ENCODE measurements at regions not wholly inside any gene's neighbourhood (a gene's known extent, or its start where the extent isn't known, plus 50 kb on each side); places are given as distances from the start of the nearest gene placed in this dataset.

DNA sequence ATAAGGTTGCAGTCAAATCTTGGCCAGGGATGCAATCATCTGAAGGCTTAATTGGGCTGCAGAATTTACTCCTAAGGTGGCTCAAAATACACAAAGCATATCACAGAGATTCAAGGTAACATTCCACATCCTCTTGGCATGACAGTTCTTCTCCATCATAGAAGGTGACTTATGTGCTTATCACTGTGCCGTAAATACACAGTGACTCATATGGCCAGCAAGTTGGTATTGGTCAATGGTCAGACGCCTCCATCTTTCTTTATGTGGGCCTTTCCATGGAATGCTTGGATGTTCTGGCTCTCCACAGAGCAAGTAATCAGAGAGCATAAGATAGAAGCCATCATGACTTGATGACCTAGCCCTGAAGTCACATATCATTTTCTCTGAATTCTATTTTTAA, 168.8 kb upstream of the ST8SIA2 start:
- DNase-seq = no peak

GRCh38 chr15:92226020-92226612, 167.6 kb upstream of the ST8SIA2 start:
- peak; percentile 5 for DNase-seq

DNA sequence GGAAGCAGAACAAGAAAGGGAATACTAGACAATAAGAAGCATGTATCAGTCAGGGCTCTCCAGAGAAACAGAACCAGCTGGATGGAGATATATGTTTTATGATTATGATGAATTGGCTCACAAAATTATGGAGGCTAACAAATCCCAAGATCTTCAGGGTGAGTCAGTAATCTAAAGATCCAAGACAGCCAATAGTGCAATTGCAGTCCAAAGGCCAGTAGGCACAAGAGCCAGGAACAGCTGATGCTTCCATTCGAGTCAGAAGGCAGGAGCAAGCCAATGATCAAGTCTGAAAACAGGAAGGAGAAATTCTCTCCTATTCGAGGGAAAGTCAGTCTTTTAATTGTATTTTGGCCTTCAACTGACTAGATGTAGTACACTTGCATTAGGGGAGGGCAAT, 164.9 kb upstream of the ST8SIA2 start:
- DNase-seq = no peak

GRCh38 chr15:92231461-92231860, 162.2 kb upstream of the ST8SIA2 start:
- DNase-seq = no peak

GRCh38 chr15:92232317-92232716, 161.4 kb upstream of the ST8SIA2 start:
- no peak for DNase-seq

DNA sequence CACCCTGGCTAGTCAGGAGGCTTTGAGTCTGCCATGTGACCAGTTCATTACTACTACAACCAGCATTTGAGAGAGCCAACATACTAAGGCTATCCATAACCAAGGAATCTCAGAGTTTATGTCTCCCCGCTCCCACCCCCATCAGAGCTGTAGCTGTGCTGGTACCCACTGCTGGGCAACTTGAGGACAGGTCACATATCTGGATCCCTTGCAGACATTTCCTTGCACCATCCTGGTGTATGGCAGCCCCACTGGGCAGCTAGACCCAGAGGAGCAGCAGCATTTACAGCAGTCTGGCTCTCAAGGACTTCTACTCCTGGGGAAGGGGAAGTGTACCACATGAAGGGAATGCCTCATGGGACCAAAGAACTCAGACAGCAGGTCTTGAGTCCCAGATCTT, 160.8 kb upstream of the ST8SIA2 start:
- DNase-seq = no peak

- DNase-seq = no peak
These were observed 150.5 kb upstream of the ST8SIA2 start for GRCh38 chr15:92243227-92243626.

GRCh38 chr15:92244703-92245102, 149.0 kb upstream of the ST8SIA2 start:
- no peak for DNase-seq

DNA sequence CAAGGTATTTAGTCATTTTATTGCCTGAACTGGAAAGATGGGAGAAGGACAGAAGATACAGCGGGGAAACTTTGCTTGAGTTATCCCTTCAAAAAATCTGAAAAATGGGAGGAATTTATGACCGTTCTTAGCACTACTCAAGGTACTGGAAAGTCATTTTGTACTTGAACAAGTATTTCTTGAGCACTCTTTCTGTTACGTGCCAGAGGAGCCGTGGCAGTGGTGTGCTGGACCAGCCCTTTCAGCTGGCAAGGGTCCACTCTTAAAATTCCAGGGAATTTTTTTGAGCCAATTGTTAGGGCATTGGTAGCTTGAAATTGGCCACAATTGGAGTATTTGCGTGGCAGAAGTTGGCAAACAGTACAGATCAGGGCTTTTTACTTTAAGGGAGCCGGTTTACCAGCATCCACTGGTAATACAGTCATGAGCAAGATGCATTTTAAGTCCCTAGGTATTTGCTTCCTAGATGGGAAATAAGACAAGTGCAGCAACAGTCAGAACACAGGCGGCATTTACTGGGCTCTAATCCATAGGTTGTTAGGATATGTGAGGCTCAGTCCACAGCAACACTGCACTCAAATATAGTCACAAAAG, 145.9 kb upstream of the ST8SIA2 start:
- no peak for DNase-seq

GRCh38 chr15:92266796-92267685, 126.6 kb upstream of the ST8SIA2 start:
- DNase-seq = no peak

DNA sequence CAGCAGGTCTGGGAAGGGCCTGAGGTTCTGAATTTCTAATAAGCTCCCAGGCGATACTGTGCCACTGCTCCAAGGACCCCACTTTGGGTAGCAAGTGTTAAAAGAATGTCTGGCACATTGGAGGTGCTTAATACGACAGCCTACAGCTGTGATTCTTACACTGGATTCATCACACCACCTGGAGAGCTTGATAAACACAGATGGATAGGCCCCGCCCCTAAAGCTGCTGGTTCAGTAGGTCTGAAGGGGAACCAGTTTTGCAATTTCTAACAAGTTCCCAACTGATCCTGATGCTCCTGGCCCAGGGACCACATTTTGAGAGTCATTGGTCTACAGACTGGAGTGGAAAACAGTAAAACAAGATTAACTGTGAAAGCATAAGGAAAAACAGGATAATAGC, 124.8 kb upstream of the ST8SIA2 start:
- DNase-seq = no peak

DNA sequence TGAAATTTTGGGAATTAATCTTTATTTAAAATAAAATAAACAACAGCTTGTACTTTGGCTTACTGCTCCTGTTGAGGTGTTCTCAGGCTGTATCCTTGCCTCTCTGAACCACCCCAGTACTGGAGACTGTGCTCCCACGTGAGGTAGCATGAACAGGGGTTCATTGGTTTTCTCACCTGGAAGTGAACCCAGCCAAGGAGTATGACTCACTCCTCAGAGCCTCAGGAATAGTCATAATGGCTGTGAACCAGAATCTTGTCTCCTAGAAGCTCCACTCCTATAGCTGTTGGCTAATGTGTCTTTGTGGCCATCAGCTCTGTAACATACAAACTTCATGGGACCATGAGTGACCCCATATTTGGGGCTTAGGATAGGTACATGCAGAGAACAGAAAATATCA, 122.5 kb upstream of the ST8SIA2 start:
- DNase-seq = no peak

DNA sequence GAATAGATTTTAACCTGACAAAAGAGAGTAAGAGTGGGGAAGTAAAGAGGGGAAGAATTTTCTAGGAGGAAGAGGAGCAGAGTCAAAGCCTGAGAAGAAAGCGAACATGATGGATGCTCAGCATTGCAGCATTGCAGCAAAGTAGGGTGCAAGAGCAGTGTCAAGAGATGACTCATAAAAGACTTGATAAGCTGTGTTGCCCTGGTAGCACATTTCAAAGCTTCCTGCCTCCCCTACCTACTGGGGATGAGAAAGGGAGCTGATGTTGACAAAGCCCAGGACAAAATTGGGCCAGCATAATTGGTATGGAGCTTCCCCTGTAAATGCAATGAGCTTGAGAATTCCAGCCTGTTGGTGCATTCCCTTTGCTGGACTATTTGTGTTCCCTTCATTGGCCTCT, 121.6 kb upstream of the ST8SIA2 start:
- no peak for DNase-seq

GRCh38 chr15:92273286-92273685, 120.4 kb upstream of the ST8SIA2 start:
- no peak for DNase-seq

DNA sequence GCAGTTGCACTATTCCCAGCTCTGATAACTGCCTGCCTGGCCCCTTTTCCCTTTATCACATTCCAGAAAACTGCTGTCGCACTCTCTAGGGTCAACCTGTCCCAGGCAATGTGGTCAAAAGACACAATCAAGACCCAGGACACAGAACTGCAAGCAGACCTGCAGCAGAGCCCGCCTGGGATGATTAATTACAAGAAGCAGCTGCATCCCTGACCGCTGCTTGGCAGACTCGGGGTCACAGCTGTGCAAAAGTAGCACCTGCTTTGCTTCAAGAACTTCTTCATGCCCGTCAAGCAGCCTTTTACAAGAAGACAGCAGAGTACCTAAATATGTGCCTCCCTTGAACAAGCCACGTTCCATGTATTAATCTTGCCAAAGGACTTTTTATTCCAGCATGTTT, 120.0 kb upstream of the ST8SIA2 start:
- no peak for DNase-seq

- peak; percentile 35 for DNase-seq
These were observed 115.9 kb upstream of the ST8SIA2 start for GRCh38 chr15:92277776-92278175.

GRCh38 chr15:92283813-92284212, 109.9 kb upstream of the ST8SIA2 start:
- DNase-seq = no peak

DNA sequence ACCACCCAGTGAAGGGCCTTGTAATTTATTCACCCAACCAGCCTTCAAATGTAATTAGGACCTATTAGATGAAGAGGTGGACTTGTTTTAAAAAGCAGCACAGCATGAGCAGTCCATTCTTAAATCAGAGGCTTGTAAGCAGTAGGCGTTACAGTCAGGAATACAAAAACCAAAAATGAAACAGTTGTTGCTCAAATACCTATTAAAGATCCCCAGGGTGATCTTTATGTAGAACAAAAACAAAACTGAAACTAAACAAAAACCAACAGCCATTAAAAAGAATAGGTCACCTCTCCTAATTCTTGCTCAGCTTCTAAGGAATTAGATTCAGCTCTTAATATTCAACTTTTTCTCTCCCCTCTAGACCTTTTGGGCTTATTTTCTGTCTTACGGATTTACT, 104.9 kb upstream of the ST8SIA2 start:
- no peak for DNase-seq

DNA sequence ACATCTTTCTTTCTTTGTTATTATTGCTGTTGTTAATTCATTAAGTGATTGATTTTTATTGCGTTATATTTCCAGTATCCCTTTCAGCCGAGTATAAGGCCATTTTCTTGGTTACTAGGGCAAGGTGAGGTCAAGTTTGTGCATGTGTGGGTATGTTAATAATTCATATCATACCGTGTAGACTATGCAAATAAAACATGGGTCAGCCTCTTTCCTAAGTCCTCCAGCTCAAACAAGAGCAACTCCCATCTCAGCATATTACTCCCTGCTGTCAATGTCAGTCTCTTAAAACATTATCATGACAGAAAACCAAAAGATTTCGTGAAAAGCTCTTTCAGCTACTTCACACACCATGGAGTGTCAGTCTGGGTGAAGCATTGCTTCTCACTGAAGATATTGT, 103.9 kb upstream of the ST8SIA2 start:
- no peak for DNase-seq

- DNase-seq = no peak
These were observed 103.2 kb upstream of the ST8SIA2 start for GRCh38 chr15:92290359-92290992.

DNA sequence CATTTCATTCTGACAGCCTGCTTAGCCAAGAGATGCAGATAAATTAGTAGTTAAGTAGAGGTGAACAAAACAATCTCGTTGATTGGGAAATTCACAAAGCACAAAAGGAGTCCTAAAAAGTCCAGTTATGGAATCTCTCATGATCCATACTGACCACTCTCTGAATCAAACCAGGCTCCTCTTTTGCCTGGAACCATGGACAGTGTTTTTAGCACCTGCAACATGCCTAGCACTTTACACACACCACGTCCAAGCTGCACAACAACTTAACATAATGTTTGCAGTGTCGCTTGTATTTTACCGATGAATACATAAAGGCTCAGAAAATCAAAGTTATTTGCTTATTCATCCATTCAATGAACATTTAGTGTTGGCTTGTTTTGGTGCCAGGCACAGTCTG, 101.8 kb upstream of the ST8SIA2 start:
- no peak for DNase-seq

DNA sequence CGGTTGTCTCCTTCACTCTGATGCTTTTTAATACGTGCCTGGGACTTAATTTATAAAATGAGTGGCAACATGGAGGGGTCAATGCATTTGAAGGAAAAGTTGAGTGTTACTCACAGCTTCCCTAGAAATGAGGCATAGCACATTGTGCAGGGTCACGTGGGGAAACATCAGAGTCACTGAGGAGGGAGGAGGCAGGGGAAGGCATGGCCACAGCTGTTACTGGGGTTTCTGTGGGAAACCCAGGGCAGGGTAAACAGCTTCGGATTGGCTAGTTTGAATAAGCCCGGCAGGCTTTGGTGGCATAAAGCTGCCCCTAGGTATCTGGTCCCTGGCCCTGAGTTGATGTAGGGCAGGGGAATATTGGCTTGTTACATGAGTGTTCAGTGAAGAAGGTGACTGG, 98.9 kb upstream of the ST8SIA2 start:
- no peak for DNase-seq

DNA sequence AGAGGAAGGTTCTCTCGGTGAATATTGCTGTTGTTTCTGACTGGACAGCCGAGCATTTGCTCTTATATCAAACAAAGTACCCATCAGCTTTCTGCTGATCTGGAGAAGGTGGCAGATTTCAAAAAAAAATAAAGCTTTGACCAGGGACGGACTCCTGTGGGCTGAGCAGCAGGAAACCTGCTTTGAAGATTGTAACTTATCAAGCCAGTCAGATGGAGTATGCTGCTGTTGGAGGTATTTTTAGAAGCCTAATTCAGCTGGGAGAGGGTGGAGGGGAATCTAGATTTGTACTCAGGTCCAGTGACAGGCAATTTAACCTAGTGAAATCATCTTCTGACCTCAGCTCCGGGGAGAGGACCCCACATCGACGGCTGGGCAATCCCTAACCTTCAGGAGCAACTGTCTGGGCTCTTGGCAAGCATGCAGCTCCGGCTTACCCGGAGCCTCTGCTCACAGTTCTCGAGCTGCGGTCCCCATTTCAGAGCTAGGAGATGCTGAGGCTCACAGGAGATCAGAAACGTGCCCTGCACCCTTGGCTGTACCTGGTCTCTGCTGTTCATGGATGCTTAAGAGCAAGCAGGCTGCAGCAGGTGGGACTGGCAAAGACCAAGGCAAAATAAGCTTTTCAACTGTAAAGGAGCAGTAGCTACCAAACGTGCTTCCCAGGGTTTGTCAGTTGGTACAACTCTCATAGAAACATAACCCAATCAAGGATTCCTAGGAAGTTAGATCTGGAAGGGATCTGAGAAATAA, 89.3 kb upstream of the ST8SIA2 start:
- no peak for DNase-seq
